ENCODE measurements at regions not wholly inside any gene's neighbourhood (a gene's known extent, or its start where the extent isn't known, plus 50 kb on each side); places are given as distances from the start of the nearest gene placed in this dataset.

DNA sequence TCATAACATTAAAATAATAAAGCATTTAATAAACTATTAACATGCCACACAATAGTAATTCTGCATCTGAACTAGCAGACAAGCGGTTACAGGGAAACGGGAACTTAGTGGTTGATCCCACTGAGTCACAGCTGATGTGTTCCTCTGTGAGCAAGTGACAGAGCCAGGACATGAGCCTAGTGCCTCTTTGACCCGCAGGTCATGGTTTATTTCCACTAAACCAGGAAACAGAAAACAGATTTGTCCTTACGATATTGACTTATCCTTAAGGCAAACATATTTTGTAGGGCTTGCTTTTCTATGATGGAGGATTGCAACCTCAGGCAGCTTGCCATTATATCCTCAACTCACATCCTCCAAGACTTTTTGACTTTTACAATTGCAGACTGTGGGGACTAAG lies 987.3 kb downstream of the CCSER2 start:
- no peak overlapping the region for H3K4me3 ChIP-seq
- WGBS, 2 donors = 74 to 88% methylated on average over 4 of the region's 4 CpGs
- no peak for TF ChIP-seq CTCF (IDR thresholded peaks at IDR 0.05)
- H3K9me3 ChIP-seq = no peaks in the 10 kb centered on the region
- no peaks in the 10 kb centered on the region for H3K36me3 ChIP-seq
- H3K4me1 ChIP-seq = no peaks in the 10 kb centered on the region
- intact Hi-C loops (cut with DNase I) = no loop called here
- no peak for ATAC-seq
- no peaks in the 10 kb centered on the region for H3K27me3 ChIP-seq
- H3K27ac ChIP-seq = no peak overlapping the region
- no peak for FAIRE-seq
- DNase-seq = no peak

DNA sequence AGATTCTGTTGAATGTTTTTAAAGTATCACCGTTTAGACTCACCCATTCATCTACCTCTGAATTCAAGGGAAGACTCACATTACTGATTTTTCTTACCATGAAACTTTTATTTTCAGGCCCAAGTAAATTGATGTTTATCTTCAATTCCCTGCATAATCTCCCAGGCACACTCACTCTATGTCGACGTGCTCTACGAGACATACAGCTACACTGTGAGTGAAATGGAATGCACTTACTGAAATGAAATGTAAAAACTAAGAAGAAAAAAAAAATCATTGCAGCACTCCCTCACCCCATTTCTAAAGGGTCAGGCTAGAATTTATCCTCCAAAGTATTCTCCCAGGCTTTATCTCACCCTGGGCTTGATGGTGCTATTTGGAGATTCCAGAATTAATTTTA lies 987.9 kb downstream of the CCSER2 start:
- 72 to 76% methylated on average over 4 of the region's 4 CpGs for WGBS, 2 donors
- ATAC-seq = no peak
- Histone ChIP-seq H3K4me3 (no peak overlapping the region), H3K27ac (no peak overlapping the region), H3K4me1 (no peaks in the 10 kb centered on the region), H3K9me3 (no peaks in the 10 kb centered on the region), H3K36me3 (no peaks in the 10 kb centered on the region), H3K27me3 (no peaks in the 10 kb centered on the region)
- FAIRE-seq = no peak
- TF ChIP-seq CTCF (IDR thresholded peaks at IDR 0.05) = no peak
- DNase-seq = no peak
- intact Hi-C loops (cut with DNase I) = no loop called here

GRCh38 chr10:85317827-85318226 lies 989.4 kb downstream of the CCSER2 start:
- Histone ChIP-seq H3K27me3 (no peaks in the 10 kb centered on the region), H3K27ac (no peak overlapping the region), H3K4me3 (no peak overlapping the region), H3K4me1 (no peaks in the 10 kb centered on the region), H3K9me3 (no peaks in the 10 kb centered on the region), H3K36me3 (no peaks in the 10 kb centered on the region)
- WGBS, 2 donors = 81 to 88% methylated on average over 2 of the region's 2 CpGs
- intact Hi-C loops (cut with DNase I) = no loop called here
- DNase-seq (no peak), FAIRE-seq (no peak), ATAC-seq (no peak)
- no peak for TF ChIP-seq CTCF (IDR thresholded peaks at IDR 0.05)

GRCh38 chr10:85318809-85319807 lies 990.7 kb downstream of the CCSER2 start:
- no peak for DNase-seq
- TF ChIP-seq CTCF (IDR thresholded peaks at IDR 0.05) = no peak
- FAIRE-seq = no peak
- Histone ChIP-seq H3K4me1 (no peaks in the 10 kb centered on the region), H3K9me3 (no peaks in the 10 kb centered on the region), H3K36me3 (no peaks in the 10 kb centered on the region), H3K27ac (no peak overlapping the region), H3K4me3 (no peak overlapping the region), H3K27me3 (no peaks in the 10 kb centered on the region)
- intact Hi-C loops (cut with DNase I) = no loop called here
- peak in 1 of 4 donors; percentile 72 for ATAC-seq
- 56 to 75% methylated on average over 9 of the region's 9 CpGs for WGBS, 2 donors

DNA sequence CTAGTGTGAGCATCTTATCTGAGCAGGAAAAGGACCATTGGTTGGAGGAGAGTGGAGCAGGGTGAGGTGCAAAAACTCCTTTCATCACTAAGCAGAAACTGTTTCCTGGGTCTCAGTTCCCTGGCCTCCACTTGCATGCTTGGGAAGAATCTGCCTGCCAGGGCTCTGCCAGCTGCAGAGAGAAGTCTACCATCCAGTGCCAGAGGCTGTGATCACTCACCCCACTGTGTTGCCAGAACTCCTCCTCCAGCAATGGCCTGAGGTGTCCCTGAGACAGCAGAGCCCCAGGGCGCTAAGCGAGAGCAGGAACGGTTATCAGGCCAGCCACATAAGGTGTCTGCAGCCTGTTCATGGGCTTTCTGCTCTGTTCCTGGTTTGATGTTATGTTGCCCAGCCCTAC lies 991.4 kb downstream of the CCSER2 start:
- Histone ChIP-seq H3K27me3 (no peaks in the 10 kb centered on the region), H3K4me1 (no peaks in the 10 kb centered on the region), H3K27ac (no peak overlapping the region), H3K4me3 (no peak overlapping the region), H3K36me3 (no peaks in the 10 kb centered on the region), H3K9me3 (no peaks in the 10 kb centered on the region)
- DNase-seq (peak in 2 of 6 donors; percentile 16 to 21), FAIRE-seq (no peak), ATAC-seq (peak in 1 of 4 donors; percentile 58)
- intact Hi-C loops (cut with DNase I) = no loop called here
- WGBS, 2 donors = 63 to 81% methylated on average over 3 of the region's 3 CpGs
- TF ChIP-seq CTCF (IDR thresholded peaks at IDR 0.05) = no peak
